Neural crest cell (in vitro differentiated cells): ENCODE measurements at regions not wholly inside any gene's neighbourhood (a gene's known extent, or its start where the extent isn't known, plus 50 kb on each side); places are given as distances from the start of the nearest gene placed in this dataset.

Experiments
- DNase-seq: peaks from one replicate; pipeline ENCODE4 v3.0.0; 2021; ENCODE audit warnings: low read depth, mixed read lengths, low spot score
- H3K27ac Mint-ChIP-seq: one replicate; pipeline ENCODE4 v1.8.0; 2021; ENCODE audit warnings: mild to moderate bottlenecking, mixed read lengths; ENCODE audit not compliant: unreplicated experiment
- H3K27me3 Mint-ChIP-seq: 2 replicates; pipeline ENCODE4 v1.8.0; 2021; ENCODE audit warnings: low read depth, mild to moderate bottlenecking, mixed read lengths
- H3K36me3 Mint-ChIP-seq: 2 replicates; pipeline ENCODE4 v1.8.0; 2021; ENCODE audit warnings: low read depth, mild to moderate bottlenecking, mixed read lengths
- H3K4me1 Mint-ChIP-seq: 2 replicates; pipeline ENCODE4 v1.8.0; 2021; ENCODE audit warnings: mixed read lengths
- H3K4me3 Mint-ChIP-seq: one replicate; pipeline ENCODE4 v1.8.0; 2021; ENCODE audit warnings: mild to moderate bottlenecking, mixed read lengths
- H3K9me3 Mint-ChIP-seq: 2 replicates; pipeline ENCODE4 v1.8.0; 2021; ENCODE audit warnings: mixed read lengths
- CTCF ChIP-seq: fragments of 200-600 bp; sonication (generic); conservative IDR thresholded peaks from 2 replicates; pipeline ENCODE4 v1.5.0; 2021; ENCODE audit warnings: antibody characterized with exemption, mild to moderate bottlenecking

DNA sequence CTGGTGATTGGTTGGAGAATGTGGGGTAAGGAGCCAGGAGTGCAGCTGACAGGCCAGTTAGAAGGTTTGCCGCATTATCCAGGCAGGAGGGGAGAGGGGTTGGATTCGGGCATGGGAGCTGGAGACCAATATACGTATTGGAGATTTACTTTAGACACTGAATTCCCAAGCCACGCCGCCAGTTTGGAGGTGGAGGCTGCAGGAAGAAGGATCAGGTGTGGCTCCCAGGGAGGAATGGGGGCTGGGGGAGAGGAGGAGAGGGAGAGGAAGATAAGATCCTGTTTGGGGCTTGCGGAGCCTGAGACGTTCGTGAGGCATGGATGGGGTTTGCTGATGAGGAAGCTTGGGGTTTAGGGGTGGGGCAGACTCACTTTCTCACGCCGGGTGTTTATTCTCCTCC lies 155.1 kb upstream of the IGSF21 start:
- Mint-ChIP-seq H3K4me3 (no peak overlapping the region), H3K9me3 (no peaks in the 10 kb centered on the region), H3K36me3 (no peaks in the 10 kb centered on the region), H3K4me1 (peaks cover 4% of the 10 kb centered on the region), H3K27ac (peak overlapping the region; percentile 24), H3K27me3 (peaks cover 31% of the 10 kb centered on the region)
- no peak for DNase-seq
- no peak for TF ChIP-seq CTCF

DNA sequence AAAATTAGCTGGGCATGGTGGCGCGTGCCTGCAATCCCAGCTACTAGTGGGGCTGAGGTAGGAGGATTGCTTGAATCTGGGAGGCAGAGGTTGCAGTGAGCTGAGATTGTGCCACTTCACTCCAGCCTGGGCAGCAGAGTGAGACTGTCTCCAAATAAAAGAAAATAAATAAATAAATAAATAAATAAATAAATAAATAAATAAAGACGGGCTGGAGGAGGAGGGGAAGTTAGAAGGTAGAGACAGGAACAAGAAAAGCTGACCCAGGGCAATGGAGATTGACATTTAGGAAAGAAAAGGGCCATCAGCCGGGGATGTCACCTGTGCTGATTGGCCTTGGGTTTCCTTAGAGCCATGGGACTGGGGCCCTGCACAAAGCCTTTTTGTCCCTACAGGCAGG lies 153.7 kb upstream of the IGSF21 start:
- Mint-ChIP-seq H3K27me3 (peaks cover 42% of the 10 kb centered on the region), H3K4me1 (peaks cover 4% of the 10 kb centered on the region), H3K9me3 (no peaks in the 10 kb centered on the region), H3K4me3 (no peak overlapping the region), H3K36me3 (no peaks in the 10 kb centered on the region), H3K27ac (no peak overlapping the region)
- TF ChIP-seq CTCF, result no peak
- no peak for DNase-seq

GRCh38 chr1:17955302-17956285 lies 152.0 kb upstream of the IGSF21 start:
- DNase-seq, result no peak
- TF ChIP-seq CTCF, result no peak
- no peak overlapping the region for H3K27ac Mint-ChIP-seq
- H3K4me3 Mint-ChIP-seq, result no peak overlapping the region
- H3K4me1 Mint-ChIP-seq, result no peaks in the 10 kb centered on the region
- peaks cover 45% of the 10 kb centered on the region for H3K27me3 Mint-ChIP-seq
- no peaks in the 10 kb centered on the region for H3K9me3 Mint-ChIP-seq
- H3K36me3 Mint-ChIP-seq, result no peaks in the 10 kb centered on the region

GRCh38 chr1:17957588-17958267 lies 149.9 kb upstream of the IGSF21 start:
- no peak for DNase-seq
- H3K9me3 Mint-ChIP-seq, result no peaks in the 10 kb centered on the region
- H3K4me1 Mint-ChIP-seq, result no peaks in the 10 kb centered on the region
- H3K27ac Mint-ChIP-seq, result no peak overlapping the region
- no peak for TF ChIP-seq CTCF
- peaks cover 51% of the 10 kb centered on the region for H3K27me3 Mint-ChIP-seq
- H3K36me3 Mint-ChIP-seq, result no peaks in the 10 kb centered on the region
- no peak overlapping the region for H3K4me3 Mint-ChIP-seq

DNA sequence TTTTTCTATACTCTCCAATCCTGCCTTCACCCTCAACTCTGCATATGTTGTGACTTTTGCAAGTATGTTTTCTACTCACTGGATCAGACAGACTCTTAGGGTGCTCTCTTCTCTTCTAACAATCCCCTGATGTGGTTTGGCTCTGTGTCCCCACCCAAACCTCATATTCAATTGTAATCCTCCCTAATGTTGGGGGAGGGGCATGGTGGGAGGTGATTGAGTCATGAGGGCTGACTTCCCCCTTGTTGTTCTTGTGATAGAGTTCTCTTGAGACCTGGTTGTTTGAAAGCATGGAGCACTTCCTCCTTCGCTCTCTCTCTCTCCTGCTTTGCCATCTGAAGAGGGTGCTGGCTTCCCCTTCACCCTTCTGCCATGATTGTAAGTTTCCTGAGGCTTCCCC lies 148.9 kb upstream of the IGSF21 start:
- Mint-ChIP-seq H3K27me3 (peaks cover 50% of the 10 kb centered on the region), H3K4me1 (no peaks in the 10 kb centered on the region), H3K4me3 (no peak overlapping the region), H3K36me3 (no peaks in the 10 kb centered on the region), H3K9me3 (no peaks in the 10 kb centered on the region), H3K27ac (no peak overlapping the region)
- DNase-seq, result no peak
- no peak for TF ChIP-seq CTCF
